Left lung (tissue), 4 donors: ENCODE measurements at regions not wholly inside any gene's neighbourhood (a gene's known extent, or its start where the extent isn't known, plus 50 kb on each side); places are given as distances from the start of the nearest gene placed in this dataset.

Source experiments
- ATAC-seq: fragments of 200-7000 bp; cut with Tn5 transposase; one replicate; pipeline ENCODE4 v1.9.1; 2020; ENCODE audit warnings: moderate library complexity
- DNase-seq, 4 donors: peaks; one replicate each; pipeline ENCODE4 v3.0.0-alpha.2; 2013 to 2020
- H3K27ac ChIP-seq, 2 donors: fragments of 200-600 bp; sonication (generic) in 1 of 2; one replicate each; pipeline versions ENCODE4 v1.5.0 to v1.8.0; 2020 to 2021
- H3K27me3 ChIP-seq, 2 donors: fragments of 200-600 bp; sonication (generic) in 1 of 2; one replicate each; pipeline versions ENCODE4 v1.5.0 to v1.8.0; 2020 to 2021
- H3K36me3 ChIP-seq, 2 donors: fragments of 200-600 bp; sonication (generic) in 1 of 2; one replicate each; pipeline versions ENCODE4 v1.5.0 to v1.8.0; 2020 to 2021
- H3K4me1 ChIP-seq, 2 donors: fragments of 200-600 bp; one replicate each; pipeline ENCODE4 v1.8.0; 2021
- H3K4me3 ChIP-seq, 2 donors: fragments of 200-600 bp; sonication (generic) in 1 of 2; one replicate each; pipeline versions ENCODE4 v1.5.0 to v1.8.0; 2020 to 2021; ENCODE audit warnings: mild to moderate bottlenecking in 1 of 2
- H3K9me3 ChIP-seq, 2 donors: fragments of 200-600 bp; sonication (generic) in 1 of 2; one replicate each; pipeline versions ENCODE4 v1.5.0 to v1.8.0; 2020 to 2021
- intact Hi-C, 2 donors: fragments of 100-400 bp; cut with DNase I; formaldehyde crosslinking; loops; one replicate each; pipeline versions ENCODE4 v1.11.2 to v1.14.2; 2022
- TF ChIP-seq, protein P1 (sequence below), 2 donors: fragments of 200-600 bp; sonication (generic) in 1 of 2; IDR thresholded peaks; one replicate each; pipeline versions ENCODE4 v1.5.0 to v1.8.0; 2021; ENCODE audit warnings: antibody characterized with exemption in 2 of 2
- donor health status: DM: no; HTN: yes; CAD: no.
- donor health status: DM: no; HTN: no; CAD: no.

DNA sequence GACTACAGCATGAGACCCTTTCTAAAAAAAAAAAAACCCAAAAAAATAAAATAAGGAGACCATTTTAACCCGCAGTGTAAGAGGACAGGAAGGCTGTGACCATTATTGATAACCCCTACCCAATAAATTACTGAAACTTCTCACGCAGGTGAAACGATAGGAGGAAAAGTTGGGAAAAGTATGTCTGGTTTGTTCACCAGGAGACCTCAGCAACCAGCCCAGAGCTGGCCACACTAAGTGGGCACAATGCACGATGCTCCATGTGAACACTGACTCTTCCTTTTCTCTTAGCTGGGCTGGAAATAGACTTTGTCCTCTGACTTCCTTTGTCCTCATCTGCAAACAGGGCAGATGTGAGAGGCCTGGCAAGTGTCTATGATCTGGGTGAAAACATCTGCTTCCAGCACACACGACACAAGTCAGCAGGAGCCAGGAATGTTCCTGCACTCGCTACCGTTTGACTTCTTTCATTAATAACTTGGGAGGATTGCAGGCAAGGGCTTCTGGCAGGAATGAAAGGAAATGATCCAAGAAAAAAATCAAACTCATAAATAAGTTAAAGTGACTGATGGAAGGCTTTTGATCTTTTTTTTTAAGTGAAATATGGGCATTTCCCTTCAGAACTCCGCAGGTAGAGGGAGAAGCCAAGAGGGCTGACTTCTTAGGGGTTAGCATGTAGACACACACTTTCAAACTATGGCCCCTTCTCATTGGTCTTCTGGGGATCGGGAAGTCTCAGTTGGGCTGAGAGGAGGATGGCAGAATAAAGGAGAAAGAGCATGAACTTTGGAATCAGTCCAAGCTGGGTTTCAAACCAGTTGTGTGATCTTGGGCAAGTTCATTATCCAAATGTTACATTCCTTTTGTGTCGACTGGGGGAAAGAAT, 137.4 kb upstream of the MYCN start:
- Histone ChIP-seq H3K36me3 (no peaks in the 10 kb centered on the region), H3K27ac (no peak overlapping the region), H3K4me1 (no peaks in the 10 kb centered on the region), H3K27me3 (no peaks in the 10 kb centered on the region), H3K4me3 (no peak overlapping the region), H3K9me3 (no peaks in the 10 kb centered on the region)
- ATAC-seq (no peak), DNase-seq (no peak)
- TF ChIP-seq, protein P1, sequence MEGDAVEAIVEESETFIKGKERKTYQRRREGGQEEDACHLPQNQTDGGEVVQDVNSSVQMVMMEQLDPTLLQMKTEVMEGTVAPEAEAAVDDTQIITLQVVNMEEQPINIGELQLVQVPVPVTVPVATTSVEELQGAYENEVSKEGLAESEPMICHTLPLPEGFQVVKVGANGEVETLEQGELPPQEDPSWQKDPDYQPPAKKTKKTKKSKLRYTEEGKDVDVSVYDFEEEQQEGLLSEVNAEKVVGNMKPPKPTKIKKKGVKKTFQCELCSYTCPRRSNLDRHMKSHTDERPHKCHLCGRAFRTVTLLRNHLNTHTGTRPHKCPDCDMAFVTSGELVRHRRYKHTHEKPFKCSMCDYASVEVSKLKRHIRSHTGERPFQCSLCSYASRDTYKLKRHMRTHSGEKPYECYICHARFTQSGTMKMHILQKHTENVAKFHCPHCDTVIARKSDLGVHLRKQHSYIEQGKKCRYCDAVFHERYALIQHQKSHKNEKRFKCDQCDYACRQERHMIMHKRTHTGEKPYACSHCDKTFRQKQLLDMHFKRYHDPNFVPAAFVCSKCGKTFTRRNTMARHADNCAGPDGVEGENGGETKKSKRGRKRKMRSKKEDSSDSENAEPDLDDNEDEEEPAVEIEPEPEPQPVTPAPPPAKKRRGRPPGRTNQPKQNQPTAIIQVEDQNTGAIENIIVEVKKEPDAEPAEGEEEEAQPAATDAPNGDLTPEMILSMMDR (IDR thresholded peaks at IDR 0.05) = no peak
- intact Hi-C loops = no loop called here

DNA sequence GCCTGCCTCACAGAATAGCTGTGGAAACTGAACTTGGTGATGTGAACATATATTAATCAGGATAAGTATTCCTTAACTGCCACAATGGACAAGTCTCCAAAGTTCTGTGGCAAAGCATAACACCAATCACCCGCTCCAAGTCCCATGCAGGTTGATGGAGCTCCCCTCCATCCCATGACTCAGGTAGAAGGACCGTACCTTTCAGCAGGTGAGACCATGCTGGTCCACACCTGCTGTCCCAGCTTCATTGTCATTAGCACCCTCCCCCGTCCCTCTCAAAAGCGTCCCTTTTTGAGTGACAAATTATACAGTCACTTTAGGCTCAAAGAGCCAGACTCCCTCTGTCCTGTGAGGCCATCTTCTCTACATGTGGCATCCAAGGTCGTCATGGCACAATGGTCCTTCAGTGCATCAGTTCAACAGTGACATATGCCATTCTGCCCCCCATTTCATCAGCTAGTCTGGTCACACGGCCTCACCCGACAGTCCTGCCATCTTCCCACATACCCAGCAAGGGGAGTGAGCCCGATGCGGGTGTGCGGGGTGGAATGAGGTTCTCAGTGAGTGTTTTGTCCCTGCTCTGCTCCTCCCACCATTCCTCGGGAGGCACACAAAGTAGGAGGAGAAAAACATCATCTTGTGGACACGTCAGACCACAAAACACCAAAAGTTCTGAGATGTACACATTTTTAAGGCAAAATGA, 136.7 kb upstream of the MYCN start:
- ATAC-seq (no peak), DNase-seq (no peak)
- Histone ChIP-seq H3K4me1 (no peaks in the 10 kb centered on the region), H3K27ac (no peak overlapping the region), H3K9me3 (no peaks in the 10 kb centered on the region), H3K4me3 (no peak overlapping the region), H3K36me3 (no peaks in the 10 kb centered on the region), H3K27me3 (no peaks in the 10 kb centered on the region)
- intact Hi-C loops = no loop called here
- TF ChIP-seq, protein P1 (IDR thresholded peaks at IDR 0.05) = no peak

DNA sequence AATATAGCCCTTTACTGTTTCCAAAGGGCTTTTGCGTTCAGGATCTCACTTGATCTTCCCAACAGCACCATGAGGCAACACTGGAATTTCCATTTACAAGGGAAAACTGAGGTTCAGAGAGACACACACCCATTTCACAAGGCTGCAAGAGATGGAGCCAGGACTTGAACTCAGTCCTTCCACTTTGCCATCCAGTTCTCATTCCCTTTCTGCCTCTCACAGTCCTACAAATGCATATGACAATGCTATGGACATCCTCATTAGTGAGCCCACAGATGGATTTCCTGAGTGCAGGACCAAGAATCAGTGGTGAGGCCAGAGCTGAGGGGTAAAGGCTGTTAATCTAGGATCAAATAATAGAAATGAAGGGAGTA, 136.1 kb upstream of the MYCN start:
- ATAC-seq = no peak
- intact Hi-C loops = no loop called here

DNA sequence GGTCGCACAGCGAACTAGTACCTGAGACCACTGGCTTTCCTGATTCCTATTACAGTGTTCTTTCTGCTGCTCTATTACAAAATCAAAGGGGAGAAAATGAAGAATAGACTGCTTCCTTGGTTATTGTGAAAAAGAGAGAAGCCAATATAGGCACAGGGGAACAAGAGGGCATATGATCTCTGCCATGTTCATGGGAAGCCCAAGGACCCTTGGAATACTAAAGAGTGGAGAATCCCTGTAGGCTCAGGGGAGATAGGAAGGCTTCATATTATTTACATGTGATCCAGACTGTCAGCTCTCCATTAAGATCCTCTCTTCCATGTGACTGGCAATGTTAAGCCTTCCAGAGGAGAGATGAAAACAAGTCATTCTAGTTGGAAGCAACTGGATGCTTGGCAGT, 135.7 kb upstream of the MYCN start:
- intact Hi-C loops = no loop called here
- H3K27ac ChIP-seq = no peak overlapping the region

More for the DNA sequence above, 136.1 kb upstream of the MYCN start:
- Histone ChIP-seq H3K4me1 (no peaks in the 10 kb centered on the region), H3K27ac (no peak overlapping the region), H3K36me3 (no peaks in the 10 kb centered on the region), H3K4me3 (no peak overlapping the region), H3K9me3 (no peaks in the 10 kb centered on the region), H3K27me3 (no peaks in the 10 kb centered on the region)
- no peak for DNase-seq
- TF ChIP-seq, protein P1 (IDR thresholded peaks at IDR 0.05) = no peak

DNA sequence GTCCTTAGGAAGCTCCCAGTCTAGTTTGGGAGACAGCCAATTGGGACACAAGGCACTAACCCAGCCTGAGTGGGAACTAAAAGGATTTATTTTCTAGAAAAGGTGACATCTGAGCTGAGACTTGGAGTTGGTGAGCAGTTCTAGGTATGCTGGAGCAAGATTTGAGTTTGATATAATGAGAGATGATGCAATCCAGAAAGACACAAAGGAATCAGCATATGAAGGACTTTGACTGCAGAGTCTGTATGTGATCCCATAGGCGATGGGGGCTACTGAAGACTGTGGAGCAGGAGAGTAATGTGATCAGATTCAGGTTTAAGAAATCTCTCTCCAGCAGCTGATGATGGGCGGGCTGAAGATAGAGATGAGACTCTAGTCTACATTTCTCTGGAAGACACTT, 135.1 kb upstream of the MYCN start:
- Histone ChIP-seq H3K9me3 (no peaks in the 10 kb centered on the region), H3K36me3 (no peaks in the 10 kb centered on the region), H3K27ac (no peak overlapping the region), H3K27me3 (no peaks in the 10 kb centered on the region), H3K4me3 (no peak overlapping the region), H3K4me1 (no peaks in the 10 kb centered on the region)
- no peak for ATAC-seq
- no peak for DNase-seq
- TF ChIP-seq, protein P1 (IDR thresholded peaks at IDR 0.05) = no peak
- intact Hi-C loops = no loop called here

More for the DNA sequence above, 135.7 kb upstream of the MYCN start:
- no peaks in the 10 kb centered on the region for H3K27me3 ChIP-seq
- H3K9me3 ChIP-seq = no peaks in the 10 kb centered on the region
- H3K36me3 ChIP-seq = no peaks in the 10 kb centered on the region
- TF ChIP-seq, protein P1 (IDR thresholded peaks at IDR 0.05) = no peak
- no peaks in the 10 kb centered on the region for H3K4me1 ChIP-seq
- ATAC-seq (no peak), DNase-seq (no peak)
- H3K4me3 ChIP-seq = no peak overlapping the region
